GM23248 (cell line): ENCODE measurements at regions not wholly inside any gene's neighbourhood (a gene's known extent, or its start where the extent isn't known, plus 50 kb on each side); places are given as distances from the start of the nearest gene placed in this dataset.

Source experiments
- EZH2 ChIP-seq: fragments of 200-600 bp; sonication (generic); IDR thresholded peaks from 2 replicates; pipeline ENCODE4 v1.6.1; 2018; ENCODE audit warnings: antibody characterized with exemption, mild to moderate bottlenecking; ENCODE audit not compliant: insufficient read depth, poor library complexity, severe bottlenecking
- EZH2phosphoT487 ChIP-seq: fragments of 200-600 bp; sonication (generic); IDR thresholded peaks from 2 replicates; pipeline ENCODE4 v1.6.1; 2018; ENCODE audit warnings: antibody characterized with exemption, moderate library complexity, mild to moderate bottlenecking, low read depth; ENCODE audit not compliant: insufficient read depth

DNA sequence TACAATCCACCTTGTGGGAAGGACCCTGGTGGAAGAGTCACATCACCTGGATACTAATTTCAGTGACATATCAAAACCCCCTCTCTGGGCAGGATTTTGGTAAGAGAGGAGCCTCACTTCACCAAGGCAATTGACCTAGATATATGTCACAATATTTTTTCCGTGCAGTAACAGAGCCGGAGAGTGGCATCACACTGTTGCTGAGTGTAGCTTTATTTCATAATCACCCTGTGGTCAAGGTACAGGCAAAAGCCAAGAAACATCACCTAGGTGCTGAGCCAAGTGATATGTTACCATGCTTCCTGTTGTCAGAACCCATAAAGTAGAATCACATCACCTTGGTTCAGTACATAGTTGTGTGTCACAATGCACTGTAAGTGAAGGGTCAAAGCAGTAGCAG, 895.2 kb upstream of the TSPY4 start:
- TF ChIP-seq EZH2 (no peak), EZH2phosphoT487 (no peak)
